HUDEP-2 (cell line): ENCODE measurements at regions not wholly inside any gene's neighbourhood (a gene's known extent, or its start where the extent isn't known, plus 50 kb on each side); places are given as distances from the start of the nearest gene placed in this dataset.
A peak's percentile ranks its signal among the peaks of the same experiment; 100 is the strongest.
"Not testable (repeated sequence)": the region's sequence is repeated elsewhere in the genome, so short reads cannot be mapped to it uniquely, and the experiment has no call there.

Experiments
- DNase-seq, 76 experiments: peaks; one replicate each; lab custom pipeline; 2025; ENCODE audit not compliant: unreplicated experiment in 76 of 76; lab: John Stamatoyannopoulos, UW

DNA sequence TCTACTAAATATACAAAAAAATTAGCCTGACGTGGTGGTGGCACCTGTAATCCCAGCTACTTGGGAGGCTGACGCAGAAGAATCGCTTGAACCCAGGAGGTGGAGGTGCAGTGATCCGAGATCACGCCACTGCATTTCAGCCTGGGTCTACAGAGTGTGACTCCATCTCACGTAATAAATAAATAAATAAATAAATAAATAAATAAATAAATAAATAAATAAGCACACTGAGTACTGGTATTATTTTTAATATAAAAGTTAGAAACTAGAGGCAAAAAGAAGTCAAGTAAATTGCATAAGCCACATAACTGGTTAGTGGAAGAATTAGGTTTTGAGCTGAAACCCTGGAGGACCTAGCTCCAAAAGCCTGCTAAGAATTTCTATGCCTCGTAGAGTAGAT, 1262.7 kb upstream of the PABPC4L start:
- DNase-seq, result no peak

DNA sequence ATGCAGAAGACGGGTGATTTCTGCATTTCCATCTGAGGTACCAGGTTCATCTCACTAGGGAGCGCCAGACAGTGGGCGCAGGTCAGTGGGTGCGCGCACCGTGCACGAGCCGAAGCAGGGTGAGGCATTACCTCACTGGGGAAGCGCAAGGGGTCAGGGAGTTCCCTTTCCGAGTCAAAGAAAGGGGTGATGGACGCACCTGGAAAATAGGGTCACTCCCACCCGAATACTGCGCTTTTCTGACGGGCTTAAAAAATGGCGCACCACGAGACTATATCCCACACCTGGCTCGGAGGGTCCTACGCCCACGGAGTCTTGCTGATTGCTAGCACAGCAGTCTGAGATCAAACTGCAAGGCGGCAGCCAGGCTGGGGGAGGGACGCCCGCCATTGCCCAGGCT, 1246.0 kb upstream of the PABPC4L start:
- DNase-seq, result not testable (repeated sequence)

DNA sequence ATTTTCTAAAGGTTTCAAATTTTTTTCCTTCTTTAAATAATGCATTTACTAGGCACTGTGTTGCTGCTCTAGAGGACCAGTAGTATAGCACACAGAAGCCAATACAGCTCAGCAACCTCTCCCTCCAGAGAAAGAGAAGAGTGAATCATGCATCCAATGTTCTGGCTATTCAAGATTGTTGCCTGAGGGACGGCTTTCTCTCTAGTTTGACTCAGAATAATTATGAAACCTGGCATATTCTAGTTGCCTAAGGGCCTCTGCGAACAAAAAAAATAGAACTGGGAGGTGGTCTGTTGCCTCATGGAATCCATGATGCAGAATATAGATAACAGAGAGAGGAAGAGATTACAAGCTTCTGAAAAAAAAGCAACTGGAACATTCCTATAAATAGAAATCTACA, 1233.3 kb upstream of the PABPC4L start:
- no peak for DNase-seq

DNA sequence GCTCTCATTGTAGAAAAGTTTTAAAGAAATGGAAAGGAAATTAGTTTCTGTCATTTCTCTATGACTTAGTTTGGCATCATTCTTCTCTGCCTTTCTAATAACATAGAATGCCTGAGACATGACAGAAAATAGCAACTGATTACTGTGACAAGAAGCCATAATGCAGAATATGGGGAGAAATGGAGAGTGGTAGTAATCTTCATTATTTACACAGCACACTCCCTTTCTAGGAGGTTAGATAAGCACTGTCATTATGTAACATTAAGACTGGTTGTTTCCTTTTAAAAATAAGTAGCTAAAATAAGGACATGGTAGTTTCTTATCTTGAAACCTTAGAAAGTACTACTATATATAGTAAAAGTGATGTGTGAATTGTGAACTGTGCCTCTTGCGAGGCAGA, 1227.9 kb upstream of the PABPC4L start:
- DNase-seq, result no peak

DNA sequence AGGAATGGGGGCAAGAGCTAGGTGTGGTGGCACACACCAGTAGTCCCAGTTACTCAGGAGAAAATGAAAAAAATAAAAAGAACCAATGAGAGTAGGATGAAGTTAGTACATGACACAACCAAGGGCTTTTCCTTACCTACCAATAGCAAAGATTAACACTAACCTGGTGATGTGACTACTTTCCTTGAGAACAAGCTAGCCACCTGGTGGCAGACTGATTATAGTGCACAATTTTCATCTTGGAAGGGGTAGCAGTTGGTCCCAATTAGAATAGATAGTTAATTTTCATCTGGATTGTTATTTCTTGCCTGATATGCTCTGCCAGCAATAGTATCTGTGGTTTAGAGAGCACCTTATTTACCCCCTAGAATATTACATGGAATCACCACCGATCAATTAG, 1216.8 kb upstream of the PABPC4L start:
- DNase-seq, result peak in 5 of 76 experiments; percentile 3 to 46 (median 16)

DNA sequence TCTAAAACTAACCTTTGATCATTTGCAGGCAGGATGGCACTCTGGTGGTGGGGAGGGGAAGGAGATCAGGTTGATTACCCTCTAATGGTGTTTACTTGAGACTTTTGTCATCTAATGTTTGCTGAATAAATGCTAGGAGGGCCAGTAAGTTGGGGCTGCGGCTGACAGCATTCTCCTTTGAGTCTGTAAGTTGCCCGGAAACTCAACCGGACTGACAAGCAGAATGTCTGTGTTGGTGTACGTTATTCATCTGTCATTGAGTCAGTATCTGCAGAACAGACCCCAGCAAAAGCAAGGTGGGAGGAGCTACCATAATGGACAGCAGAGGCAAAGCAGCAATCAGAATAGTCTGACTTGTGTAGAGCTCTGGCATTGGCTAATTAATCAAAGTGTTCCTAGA, 1210.6 kb upstream of the PABPC4L start:
- DNase-seq, result no peak

DNA sequence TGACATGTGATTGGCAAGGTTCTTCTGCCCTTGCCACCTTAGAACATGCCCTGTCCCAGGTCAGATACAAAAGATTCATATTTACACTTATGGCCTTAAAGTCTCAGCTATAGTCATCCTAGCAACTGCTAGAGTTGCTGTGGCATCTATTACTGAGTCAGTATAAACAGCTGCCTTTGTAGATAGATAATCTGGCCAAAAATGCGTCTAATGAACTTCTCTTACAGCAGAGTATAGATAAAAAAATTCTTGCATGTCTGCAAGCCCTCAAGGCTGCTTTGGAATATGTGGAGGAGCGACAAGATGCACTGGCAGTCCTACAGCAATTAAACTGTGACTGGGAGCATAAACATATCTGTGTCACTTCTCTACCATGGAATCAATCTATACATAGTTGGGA, 1209.7 kb upstream of the PABPC4L start:
- no peak for DNase-seq

DNA sequence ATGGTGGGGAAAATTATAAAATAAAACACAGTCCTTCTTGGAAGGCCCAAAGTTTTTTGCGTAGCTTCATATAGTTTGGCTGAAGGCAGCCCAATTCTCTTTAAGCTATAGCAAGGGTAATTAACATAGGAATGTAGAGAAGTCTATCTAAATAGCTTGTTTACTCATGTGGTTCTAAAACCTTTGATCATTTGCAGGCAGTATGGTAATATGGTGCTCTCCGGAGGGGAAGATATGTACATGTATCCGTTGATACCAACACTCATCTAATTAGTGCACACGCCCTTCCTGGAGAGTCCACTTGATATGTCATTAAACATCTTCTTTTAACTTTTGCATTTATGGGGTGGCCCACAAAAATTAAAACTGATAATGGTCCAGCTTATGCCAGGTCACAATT, 1207.7 kb upstream of the PABPC4L start:
- DNase-seq, result not testable (repeated sequence)

DNA sequence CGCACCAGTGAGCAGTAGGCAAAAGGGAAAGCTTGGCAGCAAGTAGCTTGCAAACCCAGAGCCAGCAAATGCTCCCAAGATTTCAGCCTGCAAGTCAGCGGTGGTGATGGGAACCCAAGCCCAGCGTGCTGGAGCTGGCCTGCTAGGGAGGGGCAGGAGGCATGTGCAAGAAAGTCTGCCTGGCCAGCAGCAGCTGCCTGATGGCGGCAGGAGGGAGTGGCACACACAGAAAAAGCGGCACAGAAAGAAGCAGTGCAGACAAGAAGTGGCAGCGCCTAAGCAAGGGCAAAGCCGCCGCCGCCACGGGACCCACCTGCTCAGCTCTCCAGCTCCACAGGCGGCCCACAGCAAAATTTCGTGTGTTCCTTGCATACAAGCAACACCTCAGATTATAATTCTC, 1206.5 kb upstream of the PABPC4L start:
- no peak for DNase-seq

DNA sequence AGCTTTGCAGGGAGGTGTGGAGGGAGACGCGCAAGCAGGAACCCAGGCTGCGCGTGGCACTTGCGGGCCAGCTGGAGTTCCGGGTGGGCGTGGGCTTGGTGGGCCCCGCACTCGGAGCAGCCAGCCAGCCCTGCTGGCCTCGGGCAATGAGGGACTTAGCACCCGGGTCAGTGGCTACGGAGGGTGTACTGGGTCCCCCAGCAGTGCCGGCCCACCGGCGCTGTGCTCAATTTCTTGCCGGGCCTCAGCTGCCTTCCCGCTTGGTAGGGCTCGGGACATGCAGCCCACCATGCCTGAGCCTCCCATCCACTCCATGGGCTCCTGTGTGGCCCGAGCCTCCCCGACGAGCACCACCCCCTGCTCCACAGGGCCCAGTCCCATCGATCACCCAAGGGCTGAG, 1205.0 kb upstream of the PABPC4L start:
- not testable (repeated sequence) for DNase-seq

DNA sequence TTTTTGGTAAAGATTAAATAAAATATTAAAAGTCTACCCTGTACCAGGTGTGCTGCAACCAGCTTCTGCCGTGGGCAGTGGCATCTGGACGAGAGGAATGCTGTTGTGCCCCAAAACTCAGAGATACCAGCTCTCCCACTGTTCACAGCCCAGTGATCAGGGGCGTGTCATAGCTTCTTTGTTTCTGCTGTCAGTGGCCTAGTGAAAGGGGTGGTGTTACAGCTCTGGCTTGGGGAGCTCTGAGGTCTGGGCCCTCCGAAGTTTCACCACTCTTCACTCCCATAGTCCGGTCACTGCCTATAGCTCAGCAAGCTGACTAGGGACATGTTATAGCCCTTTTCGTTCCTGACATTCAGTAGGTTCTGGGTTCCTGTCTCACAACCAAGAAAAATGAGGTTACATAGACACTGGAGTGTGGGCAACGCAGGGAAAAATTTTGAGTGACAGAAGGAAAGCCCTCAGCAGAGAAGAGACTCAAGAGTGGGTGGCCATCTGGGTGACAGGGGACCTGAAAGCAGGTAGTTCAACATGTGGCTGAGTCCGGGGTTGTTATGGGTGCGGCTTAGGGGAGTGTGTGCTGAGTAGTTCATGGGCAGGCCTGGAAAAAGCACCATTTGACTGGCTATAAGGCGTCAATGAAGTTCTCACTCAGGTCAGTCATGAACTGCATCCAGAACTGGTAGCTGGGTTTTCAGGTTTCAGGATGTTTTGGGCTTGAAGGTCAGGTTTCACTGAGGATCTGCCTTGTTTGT, 1184.4 kb upstream of the PABPC4L start:
- DNase-seq, result no peak

DNA sequence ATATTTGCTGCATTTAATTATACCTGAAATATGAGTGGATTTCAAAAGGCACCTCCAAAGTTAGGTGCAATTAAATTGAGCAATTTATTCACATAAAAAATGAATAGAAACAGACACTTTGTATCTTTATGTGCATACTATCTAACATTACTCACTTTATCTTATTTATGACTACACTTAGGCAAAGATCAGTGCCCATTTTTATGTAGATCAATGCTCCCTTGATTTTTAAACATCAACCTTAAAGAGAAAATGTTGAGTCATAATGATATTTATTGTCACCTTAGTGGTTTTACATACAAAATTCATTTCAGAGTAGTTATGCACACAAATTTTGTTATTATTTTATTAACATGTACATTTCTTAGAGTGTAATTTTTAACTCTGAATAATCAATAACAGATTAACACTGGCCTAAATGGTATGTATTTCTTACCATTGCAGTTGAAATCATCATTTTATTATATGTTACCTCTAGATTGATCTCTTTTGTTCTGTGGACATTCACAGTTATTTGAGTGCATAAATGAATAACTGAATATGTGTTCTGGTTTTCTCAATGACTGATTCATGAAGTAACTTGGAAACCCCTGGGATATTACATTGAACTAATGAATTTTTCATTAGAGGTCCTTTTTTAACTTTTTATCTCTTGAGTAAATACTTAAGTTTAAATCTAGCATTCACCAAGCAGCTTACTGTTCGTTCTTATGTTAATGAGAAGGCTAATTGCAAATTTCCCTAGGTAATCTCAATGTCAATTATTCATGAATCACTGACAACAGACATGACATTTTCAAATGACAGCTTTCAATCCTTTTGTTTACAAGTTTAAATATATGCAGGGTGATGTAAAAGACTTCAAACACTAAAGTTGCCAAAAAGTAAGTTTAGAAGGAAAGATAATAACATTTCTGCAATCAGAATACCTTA, 1182.0 kb upstream of the PABPC4L start:
- DNase-seq, result no peak

DNA sequence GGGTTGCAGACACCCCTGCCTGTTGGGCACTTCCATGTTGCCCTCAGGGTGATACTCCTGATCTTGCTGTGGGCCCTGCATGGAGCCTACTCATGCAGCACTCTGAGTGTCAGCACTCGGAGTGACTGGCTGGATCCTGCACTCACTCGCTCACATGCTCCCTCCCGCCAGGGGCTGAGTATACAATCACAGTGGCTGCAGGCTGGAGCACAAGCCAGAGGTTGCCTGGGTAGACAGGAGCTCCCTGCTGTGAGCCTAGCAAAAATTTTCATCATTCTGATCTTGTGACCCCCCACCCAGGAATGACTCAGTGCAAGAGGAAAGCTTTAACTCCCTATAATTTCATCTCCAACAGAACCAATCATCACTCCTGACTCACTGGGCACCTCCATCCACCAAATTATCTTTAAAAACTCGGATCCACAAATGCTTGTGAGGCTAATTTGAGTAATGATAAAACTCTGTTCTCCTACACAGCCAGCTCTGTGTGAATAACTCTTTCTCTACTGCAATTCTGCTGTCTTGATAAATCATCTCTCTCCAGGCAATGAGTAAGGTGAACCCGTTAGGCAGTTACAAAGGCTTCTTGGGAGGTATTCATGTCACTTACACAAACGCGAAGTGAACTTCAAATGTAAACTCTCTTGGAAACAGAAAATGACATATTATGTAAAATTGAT, 1180.8 kb upstream of the PABPC4L start:
- no peak for DNase-seq

DNA sequence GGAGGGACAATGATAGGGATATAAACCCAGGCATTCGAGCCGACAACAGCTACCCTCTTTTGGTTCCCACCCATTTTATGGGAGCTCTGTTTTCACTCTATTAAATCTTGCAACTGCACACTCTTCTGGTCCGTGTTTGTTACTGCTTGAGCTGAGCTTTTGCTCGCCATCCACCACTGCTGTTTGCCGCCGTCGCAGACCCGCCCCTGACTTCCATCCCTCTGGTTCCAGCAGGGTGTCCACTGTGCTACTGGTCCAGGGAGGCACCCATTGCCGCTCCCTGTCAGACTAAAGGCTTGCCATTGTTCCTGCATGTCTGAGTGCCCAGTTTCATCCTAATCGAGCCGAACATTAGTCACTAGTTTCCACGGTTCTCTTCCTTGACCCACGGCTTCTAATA, 1170.5 kb upstream of the PABPC4L start:
- no peak for DNase-seq

DNA sequence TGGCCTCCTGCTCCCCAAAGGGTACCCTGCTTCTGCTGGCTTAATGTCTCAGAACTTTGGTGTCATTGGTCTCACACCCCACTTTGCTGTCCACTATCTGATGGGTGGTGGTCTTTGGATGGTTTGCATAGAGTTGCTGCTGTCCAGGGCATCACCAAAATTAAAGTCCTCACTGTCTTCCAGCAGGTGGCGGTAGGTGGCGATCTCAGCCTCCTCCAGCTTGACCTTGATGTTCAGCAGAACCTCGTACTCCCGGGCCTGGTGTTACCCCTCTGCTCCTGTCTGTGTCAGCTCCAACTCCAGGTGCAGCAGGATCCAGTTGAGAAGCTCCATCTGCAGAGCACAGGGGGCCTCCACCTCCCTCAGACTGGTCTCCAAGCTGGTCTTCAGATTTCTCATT, 1169.5 kb upstream of the PABPC4L start:
- DNase-seq, result peak in 16 of 76 experiments; percentile 0 to 44 (median 4)

DNA sequence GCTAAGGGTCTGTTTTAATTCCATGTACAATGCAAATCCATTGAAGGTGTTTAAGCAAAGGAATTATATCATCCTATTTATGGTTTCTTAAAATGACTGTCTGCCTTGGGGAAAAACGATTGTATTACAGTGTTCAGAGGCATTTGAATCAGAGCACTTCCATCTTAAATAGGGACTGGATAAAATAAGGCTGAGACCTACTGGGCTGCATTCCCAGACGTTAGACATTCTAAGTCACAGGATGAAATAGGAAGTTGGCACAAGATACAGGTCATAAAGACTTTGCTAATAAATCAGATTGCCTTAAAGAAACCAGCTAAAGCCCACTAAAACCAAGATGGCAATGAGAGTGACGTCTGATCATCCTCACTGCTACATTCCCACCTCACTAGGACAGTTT, 1167.2 kb upstream of the PABPC4L start:
- DNase-seq, result no peak

DNA sequence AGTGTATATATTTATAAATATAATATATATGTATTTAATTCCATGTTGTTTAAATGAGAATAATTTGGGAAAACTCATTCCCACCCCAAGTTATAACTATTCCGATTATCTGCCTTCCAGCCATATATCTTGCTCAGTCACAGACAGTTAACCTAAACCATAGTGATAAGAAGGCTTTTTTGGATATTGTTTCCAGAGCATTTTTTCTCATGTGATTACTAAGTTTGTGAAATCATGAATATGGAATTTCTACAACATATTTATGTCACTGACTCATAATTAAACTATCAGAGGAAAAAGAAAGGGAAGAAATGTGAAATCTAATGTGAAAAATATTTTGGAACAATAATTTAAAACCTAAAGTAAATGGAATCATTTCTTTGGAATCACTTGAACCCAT, 1163.5 kb upstream of the PABPC4L start:
- no peak for DNase-seq

DNA sequence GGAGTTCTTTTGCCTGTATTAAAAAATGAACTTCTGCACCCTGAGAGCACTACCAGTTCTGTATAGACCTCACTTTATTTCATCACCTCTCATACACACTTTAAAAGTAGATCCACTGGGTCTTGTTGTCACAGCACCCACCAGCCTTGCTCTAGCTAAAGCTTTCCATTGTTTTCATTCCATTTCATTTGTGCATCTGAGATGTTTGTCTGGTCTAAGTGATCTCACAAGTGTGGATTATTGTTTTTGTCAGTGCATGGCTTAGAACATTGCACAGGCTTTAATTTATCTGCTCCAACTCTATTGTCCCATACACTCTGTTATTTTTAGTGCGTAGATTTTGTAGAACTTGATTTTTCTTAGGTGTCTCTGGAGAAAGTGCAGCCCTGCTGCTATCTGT, 1157.5 kb upstream of the PABPC4L start:
- DNase-seq, result no peak

DNA sequence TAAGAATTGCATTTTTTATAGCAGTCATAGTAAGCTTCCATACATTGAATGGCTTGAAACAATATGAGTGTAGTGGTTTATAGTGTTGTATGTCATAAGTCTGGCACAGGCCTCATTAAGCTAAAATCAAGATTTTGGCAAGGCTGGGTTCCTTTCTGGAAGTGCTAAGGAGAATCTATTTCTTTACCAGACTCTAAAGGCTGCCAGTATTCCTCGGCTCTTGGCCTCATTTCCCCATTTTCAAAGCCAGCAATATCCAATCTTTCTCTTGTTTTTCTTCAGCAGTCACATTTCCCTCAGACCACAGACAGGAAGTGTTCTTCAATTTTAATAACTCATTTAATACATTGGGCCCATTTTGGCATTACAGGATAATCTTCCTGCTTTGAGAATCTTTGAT, 1155.5 kb upstream of the PABPC4L start:
- DNase-seq, result no peak

DNA sequence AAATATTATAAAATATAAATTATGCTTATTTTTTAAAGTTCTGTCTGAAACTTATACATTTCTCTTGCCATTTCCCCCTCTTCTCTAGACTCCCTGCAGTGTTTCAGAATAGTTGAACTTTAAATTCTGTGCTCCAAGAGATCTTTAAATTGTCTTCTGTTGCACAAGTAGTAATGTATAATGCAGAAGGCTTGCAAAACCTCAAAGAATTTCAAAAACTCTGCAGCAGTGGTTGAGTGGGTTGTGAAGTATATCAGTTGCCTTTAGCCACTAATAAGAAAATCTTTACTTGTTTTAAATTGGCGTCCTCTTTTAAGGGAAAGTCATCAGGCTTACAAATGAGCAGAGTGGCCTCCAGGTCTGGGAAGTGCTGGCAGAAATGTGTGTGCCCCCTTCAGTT, 1153.3 kb upstream of the PABPC4L start:
- DNase-seq, result no peak

DNA sequence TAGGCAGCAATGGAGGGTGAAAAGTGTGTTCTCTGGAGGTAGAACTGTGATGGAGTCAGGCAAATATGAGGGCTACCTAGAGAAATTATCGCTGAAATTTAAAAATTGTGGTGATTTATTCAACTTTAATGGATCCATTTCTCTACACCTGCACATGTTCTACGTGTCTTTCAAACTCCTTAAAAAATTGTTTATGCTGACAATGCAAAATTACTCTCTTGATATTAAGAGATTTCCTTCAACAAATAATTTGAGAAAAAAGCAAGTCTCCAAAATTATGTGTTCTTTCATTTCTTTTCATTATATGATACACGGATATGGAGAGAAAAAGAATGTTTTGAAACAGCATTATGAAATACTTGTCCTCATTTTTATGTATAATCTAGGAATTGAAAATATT, 1151.4 kb upstream of the PABPC4L start:
- no peak for DNase-seq
